ENCODE measurements at regions not wholly inside any gene's neighbourhood (a gene's known extent, or its start where the extent isn't known, plus 50 kb on each side); places are given as distances from the start of the nearest gene placed in this dataset.
"Not testable (repeated sequence)": the region's sequence is repeated elsewhere in the genome, so short reads cannot be mapped to it uniquely, and the experiment has no call there.

DNA sequence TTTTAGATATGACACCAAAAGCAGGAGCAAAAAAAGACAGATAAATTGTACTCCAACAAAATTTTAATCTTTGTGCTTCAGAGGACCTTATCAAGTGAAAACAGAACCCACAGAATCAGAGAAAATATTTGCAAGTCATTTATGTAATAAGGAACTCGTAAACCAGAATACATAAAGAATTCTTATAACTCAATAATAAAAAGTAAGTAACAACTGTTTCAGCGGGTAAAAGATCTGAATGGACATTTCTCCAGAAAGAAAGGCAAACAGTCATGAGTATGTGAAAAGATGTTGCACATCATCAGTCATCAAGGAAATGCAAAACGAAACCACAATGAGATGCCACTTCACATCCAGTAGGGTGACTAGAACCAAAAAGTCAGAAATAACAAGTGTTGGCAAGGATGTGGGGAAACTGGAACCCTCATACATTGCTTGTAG lies 167.7 kb upstream of the KCTD7 start:
- H3K9me3 Mint-ChIP-seq (ENCODE audit: unreplicated experiment): peaks cover 15% of the 10 kb centered on the region

DNA sequence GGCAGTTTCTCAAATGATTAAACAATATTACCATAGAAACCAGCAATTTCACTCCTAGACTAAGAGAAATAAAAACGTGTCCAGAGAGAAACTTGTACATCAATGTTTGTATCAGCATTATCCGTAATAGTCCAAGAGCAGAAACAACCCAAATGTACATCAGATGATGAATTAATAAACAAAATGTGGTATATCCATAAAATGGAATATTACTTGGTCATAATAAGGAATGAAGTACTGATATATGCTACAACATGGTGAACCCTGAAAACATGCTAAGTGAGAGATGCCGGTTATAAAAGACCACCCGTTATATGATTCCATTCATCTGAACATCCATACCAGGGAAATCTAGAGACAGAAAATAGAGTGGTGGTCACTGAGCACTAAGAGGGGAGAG lies 167.3 kb upstream of the KCTD7 start:
- not testable (repeated sequence) for H3K27me3 Mint-ChIP-seq (ENCODE audit: unreplicated experiment)

More for the DNA sequence above, 167.7 kb upstream of the KCTD7 start:
- no peaks in the 10 kb centered on the region for H3K27me3 Mint-ChIP-seq (ENCODE audit: unreplicated experiment)
- DNase-seq (ENCODE audit: extremely low spot score, unreplicated experiment): no peak
- H3K27ac Mint-ChIP-seq (ENCODE audit: unreplicated experiment): no peak overlapping the region
- TF ChIP-seq, protein P1, sequence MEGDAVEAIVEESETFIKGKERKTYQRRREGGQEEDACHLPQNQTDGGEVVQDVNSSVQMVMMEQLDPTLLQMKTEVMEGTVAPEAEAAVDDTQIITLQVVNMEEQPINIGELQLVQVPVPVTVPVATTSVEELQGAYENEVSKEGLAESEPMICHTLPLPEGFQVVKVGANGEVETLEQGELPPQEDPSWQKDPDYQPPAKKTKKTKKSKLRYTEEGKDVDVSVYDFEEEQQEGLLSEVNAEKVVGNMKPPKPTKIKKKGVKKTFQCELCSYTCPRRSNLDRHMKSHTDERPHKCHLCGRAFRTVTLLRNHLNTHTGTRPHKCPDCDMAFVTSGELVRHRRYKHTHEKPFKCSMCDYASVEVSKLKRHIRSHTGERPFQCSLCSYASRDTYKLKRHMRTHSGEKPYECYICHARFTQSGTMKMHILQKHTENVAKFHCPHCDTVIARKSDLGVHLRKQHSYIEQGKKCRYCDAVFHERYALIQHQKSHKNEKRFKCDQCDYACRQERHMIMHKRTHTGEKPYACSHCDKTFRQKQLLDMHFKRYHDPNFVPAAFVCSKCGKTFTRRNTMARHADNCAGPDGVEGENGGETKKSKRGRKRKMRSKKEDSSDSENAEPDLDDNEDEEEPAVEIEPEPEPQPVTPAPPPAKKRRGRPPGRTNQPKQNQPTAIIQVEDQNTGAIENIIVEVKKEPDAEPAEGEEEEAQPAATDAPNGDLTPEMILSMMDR (IDR thresholded peaks at IDR 0.05): no peak
- H3K4me1 Mint-ChIP-seq (ENCODE audit: unreplicated experiment): peaks cover 2% of the 10 kb centered on the region
- H3K4me3 Mint-ChIP-seq (ENCODE audit: unreplicated experiment): no peak overlapping the region
- peaks cover 15% of the 10 kb centered on the region for H3K36me3 Mint-ChIP-seq (ENCODE audit: unreplicated experiment)

DNA sequence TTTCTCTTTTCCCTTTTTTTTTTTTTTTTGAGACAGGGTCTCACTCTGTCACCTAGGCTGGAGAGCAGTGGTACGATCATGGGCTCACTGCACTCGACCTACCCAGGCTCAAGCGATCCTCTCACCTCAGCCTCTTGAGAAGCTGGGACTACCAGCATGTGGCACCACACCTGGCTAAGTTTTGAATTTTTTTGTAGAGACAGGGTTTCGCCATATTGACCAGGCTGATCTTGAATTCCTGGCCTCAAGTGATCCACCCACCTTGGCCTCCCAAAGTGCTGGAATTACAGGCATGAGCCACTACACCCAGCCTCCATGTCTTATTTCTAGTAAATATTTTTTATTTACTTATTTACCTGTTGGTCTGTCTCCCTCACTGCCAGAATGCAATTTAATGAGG lies 165.8 kb upstream of the KCTD7 start:
- H3K27ac Mint-ChIP-seq (ENCODE audit: unreplicated experiment); H3K4me3 Mint-ChIP-seq (ENCODE audit: unreplicated experiment): not testable (repeated sequence)
- peaks cover 15% of the 10 kb centered on the region for H3K9me3 Mint-ChIP-seq (ENCODE audit: unreplicated experiment)

More for the DNA sequence above, 167.3 kb upstream of the KCTD7 start:
- peaks cover 15% of the 10 kb centered on the region for H3K36me3 Mint-ChIP-seq (ENCODE audit: unreplicated experiment)
- not testable (repeated sequence) for H3K4me3 Mint-ChIP-seq (ENCODE audit: unreplicated experiment); DNase-seq (ENCODE audit: extremely low spot score, unreplicated experiment); H3K4me1 Mint-ChIP-seq (ENCODE audit: unreplicated experiment); H3K27ac Mint-ChIP-seq (ENCODE audit: unreplicated experiment)
- peaks cover 15% of the 10 kb centered on the region for H3K9me3 Mint-ChIP-seq (ENCODE audit: unreplicated experiment)

DNA sequence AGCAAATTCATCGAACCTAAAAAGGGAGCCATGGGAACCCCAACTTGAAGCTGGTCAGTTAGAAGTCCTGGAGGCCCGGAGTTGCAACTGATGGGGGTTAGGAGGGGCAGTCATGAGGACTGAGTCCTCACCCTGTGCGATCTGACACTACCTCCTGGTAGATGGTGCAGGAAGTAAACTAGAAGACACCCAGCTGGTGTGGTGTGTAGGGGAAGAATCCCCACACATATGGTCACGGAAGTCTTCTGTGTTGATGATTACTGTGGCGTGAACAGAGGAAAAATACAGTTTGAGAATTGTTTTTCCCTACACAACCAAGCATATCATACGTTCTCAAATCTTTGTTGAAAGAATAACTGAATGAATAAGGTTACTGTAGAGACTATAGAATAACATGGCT lies 164.6 kb upstream of the KCTD7 start:
- Mint-ChIP-seq H3K27me3 (ENCODE audit: unreplicated experiment) (no peaks in the 10 kb centered on the region), H3K4me1 (ENCODE audit: unreplicated experiment) (no peaks in the 10 kb centered on the region), H3K36me3 (ENCODE audit: unreplicated experiment) (peaks cover 10% of the 10 kb centered on the region), H3K9me3 (ENCODE audit: unreplicated experiment) (peaks cover 15% of the 10 kb centered on the region), H3K27ac (ENCODE audit: unreplicated experiment) (no peak overlapping the region), H3K4me3 (ENCODE audit: unreplicated experiment) (no peak overlapping the region)
- no peak for DNase-seq (ENCODE audit: extremely low spot score, unreplicated experiment)
- TF ChIP-seq, protein P1 (IDR thresholded peaks at IDR 0.05): no peak

More for the DNA sequence above, 165.8 kb upstream of the KCTD7 start:
- DNase-seq (ENCODE audit: extremely low spot score, unreplicated experiment); H3K4me1 Mint-ChIP-seq (ENCODE audit: unreplicated experiment); H3K27me3 Mint-ChIP-seq (ENCODE audit: unreplicated experiment): not testable (repeated sequence)
- peaks cover 10% of the 10 kb centered on the region for H3K36me3 Mint-ChIP-seq (ENCODE audit: unreplicated experiment)

DNA sequence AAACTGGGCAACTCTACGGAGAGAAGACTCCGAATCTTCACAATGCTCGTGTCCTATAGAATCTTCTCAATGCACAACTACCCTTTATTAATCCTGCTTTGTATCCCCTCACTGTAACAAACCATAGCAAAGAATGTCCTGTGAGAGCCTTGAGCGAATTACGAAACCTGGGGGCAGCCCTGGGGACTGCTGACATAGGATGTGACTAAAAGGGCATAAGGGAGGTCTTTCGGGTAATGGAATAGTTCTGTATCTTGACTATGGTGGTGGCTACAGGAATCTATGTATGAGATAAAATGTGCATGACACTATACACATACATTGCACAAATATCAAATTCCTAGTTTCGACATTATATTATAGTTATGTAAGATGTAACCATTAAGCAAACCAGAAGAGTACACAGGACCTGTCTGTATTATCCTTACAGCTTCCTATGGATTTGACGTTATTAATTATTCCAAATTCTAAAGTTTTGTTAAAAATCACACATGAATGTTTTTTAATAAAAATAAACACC lies 162.5 kb upstream of the KCTD7 start:
- H3K36me3 Mint-ChIP-seq (ENCODE audit: unreplicated experiment): peaks cover 10% of the 10 kb centered on the region

GRCh38 chr7:66467887-66468286 lies 160.8 kb upstream of the KCTD7 start:
- Mint-ChIP-seq H3K4me1 (ENCODE audit: unreplicated experiment) (no peaks in the 10 kb centered on the region), H3K27ac (ENCODE audit: unreplicated experiment) (no peak overlapping the region), H3K36me3 (ENCODE audit: unreplicated experiment) (peaks cover 4% of the 10 kb centered on the region), H3K27me3 (ENCODE audit: unreplicated experiment) (no peaks in the 10 kb centered on the region), H3K4me3 (ENCODE audit: unreplicated experiment) (no peak overlapping the region), H3K9me3 (ENCODE audit: unreplicated experiment) (no peaks in the 10 kb centered on the region)
- TF ChIP-seq, protein P1 (IDR thresholded peaks at IDR 0.05): no peak
- DNase-seq (ENCODE audit: extremely low spot score, unreplicated experiment): no peak

More for the DNA sequence above, 162.5 kb upstream of the KCTD7 start:
- Mint-ChIP-seq H3K4me3 (ENCODE audit: unreplicated experiment) (no peak overlapping the region), H3K27ac (ENCODE audit: unreplicated experiment) (no peak overlapping the region), H3K27me3 (ENCODE audit: unreplicated experiment) (no peaks in the 10 kb centered on the region), H3K4me1 (ENCODE audit: unreplicated experiment) (no peaks in the 10 kb centered on the region), H3K9me3 (ENCODE audit: unreplicated experiment) (peaks cover 7% of the 10 kb centered on the region)
- no peak for DNase-seq (ENCODE audit: extremely low spot score, unreplicated experiment)
- TF ChIP-seq, protein P1 (IDR thresholded peaks at IDR 0.05): no peak

DNA sequence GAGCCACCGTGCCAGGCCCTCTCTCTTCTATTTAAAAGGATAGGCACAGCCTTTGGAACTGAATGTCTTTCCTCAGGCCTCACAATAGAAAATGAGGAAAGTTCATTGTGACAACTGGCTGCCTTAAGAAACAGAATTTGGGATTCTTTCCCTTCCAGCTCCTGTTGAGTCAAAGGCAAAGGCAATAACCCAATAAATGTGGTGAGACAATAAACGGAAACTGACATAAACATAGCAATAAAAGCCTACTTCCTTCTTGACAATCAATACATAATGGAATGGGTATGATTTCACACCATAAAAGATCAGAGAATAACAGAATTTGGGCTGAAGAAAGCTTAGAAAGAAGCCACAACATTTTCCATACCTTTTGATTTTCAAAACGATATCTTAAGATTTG lies 155.6 kb upstream of the KCTD7 start:
- not testable (repeated sequence) for H3K4me1 Mint-ChIP-seq (ENCODE audit: unreplicated experiment); H3K4me3 Mint-ChIP-seq (ENCODE audit: unreplicated experiment); H3K27me3 Mint-ChIP-seq (ENCODE audit: unreplicated experiment); H3K27ac Mint-ChIP-seq (ENCODE audit: unreplicated experiment); H3K9me3 Mint-ChIP-seq (ENCODE audit: unreplicated experiment); DNase-seq (ENCODE audit: extremely low spot score, unreplicated experiment)
- H3K36me3 Mint-ChIP-seq (ENCODE audit: unreplicated experiment): peaks cover 13% of the 10 kb centered on the region

Measured in osteocyte (in vitro differentiated cells).